ENCODE measurements at regions not wholly inside any gene's neighbourhood (a gene's known extent, or its start where the extent isn't known, plus 50 kb on each side); places are given as distances from the start of the nearest gene placed in this dataset.

DNA sequence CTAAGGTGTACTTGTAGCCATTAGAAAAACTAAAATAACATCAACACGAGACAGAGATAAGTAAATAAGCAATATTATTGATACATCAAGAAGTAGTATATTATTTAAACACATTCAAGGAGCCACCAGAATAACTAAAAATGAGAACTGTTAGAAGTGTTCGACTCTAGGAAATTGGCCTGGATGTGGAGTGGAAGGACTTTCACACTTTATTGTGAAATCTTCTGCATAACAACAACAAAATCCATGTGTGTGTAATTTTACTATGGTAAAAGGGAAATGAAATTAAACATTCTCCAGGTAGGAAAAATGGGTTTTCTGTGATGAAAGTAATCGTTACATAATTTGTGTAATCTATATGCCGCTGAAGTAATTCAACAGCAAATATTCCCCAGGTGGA, 96.3 kb upstream of the RNF152 start:
- H3K27ac ChIP-seq (ENCODE audit: low read depth, low read length), result no peak overlapping the region
- H3K36me3 ChIP-seq (ENCODE audit: control insufficient read depth, insufficient read depth, low read length), result no peaks in the 10 kb centered on the region
- peaks cover 6% of the 10 kb centered on the region; the same call in 1 of the 2 replicates for H3K4me1 ChIP-seq (ENCODE audit: control insufficient read depth, insufficient read depth, low read length)
- no peak overlapping the region for H3K4me3 ChIP-seq (ENCODE audit: low read depth, low read length)
- no peaks in the 10 kb centered on the region for H3K9me3 ChIP-seq (ENCODE audit: control insufficient read depth, insufficient read depth, low read length)
- no peak overlapping the region for H3K9ac ChIP-seq (ENCODE audit: low read depth, low read length)
- no peaks in the 10 kb centered on the region for H3K27me3 ChIP-seq (ENCODE audit: control insufficient read depth, insufficient read depth, low read length)

DNA sequence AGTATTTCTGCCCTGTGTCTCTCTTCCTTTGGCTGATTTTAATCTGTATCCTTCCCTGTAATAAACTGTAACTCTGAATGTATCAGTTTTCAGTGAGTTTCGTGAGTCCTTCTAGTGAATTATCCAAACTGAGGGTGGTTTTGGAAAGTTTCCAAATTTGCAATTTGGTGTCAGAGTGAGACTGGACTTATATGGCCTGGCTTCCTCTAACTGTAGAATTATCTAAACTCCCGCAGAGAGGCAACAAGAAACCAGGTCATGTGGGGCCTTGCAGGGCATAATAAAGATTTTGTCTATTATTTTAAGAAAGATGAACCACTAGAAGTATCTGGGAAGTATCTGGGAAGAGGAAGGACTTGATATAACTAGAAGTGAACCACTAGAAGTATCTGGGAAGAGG, 95.3 kb upstream of the RNF152 start:
- no peak overlapping the region for H3K4me3 ChIP-seq (ENCODE audit: low read depth, low read length)
- H3K36me3 ChIP-seq (ENCODE audit: control insufficient read depth, insufficient read depth, low read length), result no peaks in the 10 kb centered on the region
- no peak overlapping the region for H3K9ac ChIP-seq (ENCODE audit: low read depth, low read length)
- no peak overlapping the region for H3K27ac ChIP-seq (ENCODE audit: low read depth, low read length)
- H3K27me3 ChIP-seq (ENCODE audit: control insufficient read depth, insufficient read depth, low read length), result no peaks in the 10 kb centered on the region
- no peaks in the 10 kb centered on the region for H3K9me3 ChIP-seq (ENCODE audit: control insufficient read depth, insufficient read depth, low read length)
- H3K4me1 ChIP-seq (ENCODE audit: control insufficient read depth, insufficient read depth, low read length), result peaks cover 6% of the 10 kb centered on the region; the same call in 1 of the 2 replicates

DNA sequence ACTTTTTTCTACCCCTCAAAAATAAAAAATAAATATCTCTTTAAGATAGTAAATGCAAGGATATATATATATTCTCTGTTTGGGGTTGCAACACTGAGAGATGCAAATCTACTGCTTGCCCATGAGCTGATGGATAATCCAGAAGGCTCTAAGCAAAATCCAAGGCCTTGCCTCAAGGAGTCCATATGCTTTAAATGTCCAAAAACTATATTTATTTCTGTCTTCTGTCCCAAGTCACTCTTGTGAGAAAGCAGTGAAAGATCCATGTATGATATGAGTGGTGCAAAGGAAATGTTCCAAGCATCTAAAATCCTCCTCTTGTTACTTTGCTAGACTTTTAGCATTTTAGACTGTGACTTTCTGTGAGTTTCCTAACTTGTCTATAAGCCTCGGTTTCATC, 92.9 kb upstream of the RNF152 start:
- no peaks in the 10 kb centered on the region for H3K27me3 ChIP-seq (ENCODE audit: control insufficient read depth, insufficient read depth, low read length)
- no peak overlapping the region for H3K4me3 ChIP-seq (ENCODE audit: low read depth, low read length)
- no peaks in the 10 kb centered on the region for H3K9me3 ChIP-seq (ENCODE audit: control insufficient read depth, insufficient read depth, low read length)
- H3K27ac ChIP-seq (ENCODE audit: low read depth, low read length), result no peak overlapping the region
- peaks cover 4% of the 10 kb centered on the region; the same call in 1 of the 2 replicates for H3K4me1 ChIP-seq (ENCODE audit: control insufficient read depth, insufficient read depth, low read length)
- no peak overlapping the region for H3K9ac ChIP-seq (ENCODE audit: low read depth, low read length)
- H3K36me3 ChIP-seq (ENCODE audit: control insufficient read depth, insufficient read depth, low read length), result no peaks in the 10 kb centered on the region

DNA sequence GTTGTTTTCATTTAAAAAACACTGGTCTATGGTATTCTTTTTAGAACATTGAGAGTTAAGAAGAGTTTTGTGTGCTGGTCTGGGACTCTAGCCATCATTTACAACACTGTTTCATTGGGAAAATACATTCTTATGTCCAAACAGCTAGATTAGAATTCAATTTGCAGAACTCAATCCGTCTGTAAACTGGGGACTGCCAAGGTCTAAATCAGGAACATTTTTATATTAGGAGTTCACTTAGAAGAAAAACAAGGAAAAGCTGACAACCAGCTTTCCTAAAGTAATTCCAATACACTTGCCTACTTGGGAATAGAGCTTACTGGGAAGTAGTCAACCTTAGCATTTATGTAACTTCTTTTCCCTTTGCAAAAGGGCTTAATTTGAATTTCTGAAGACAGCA, 91.5 kb upstream of the RNF152 start:
- Histone ChIP-seq H3K4me1 (ENCODE audit: control insufficient read depth, insufficient read depth, low read length) (peaks cover 10% of the 10 kb centered on the region), H3K36me3 (ENCODE audit: control insufficient read depth, insufficient read depth, low read length) (no peaks in the 10 kb centered on the region), H3K27me3 (ENCODE audit: control insufficient read depth, insufficient read depth, low read length) (no peaks in the 10 kb centered on the region), H3K27ac (ENCODE audit: low read depth, low read length) (no peak overlapping the region), H3K4me3 (ENCODE audit: low read depth, low read length) (no peak overlapping the region), H3K9me3 (ENCODE audit: control insufficient read depth, insufficient read depth, low read length) (no peaks in the 10 kb centered on the region), H3K9ac (ENCODE audit: low read depth, low read length) (no peak overlapping the region)

DNA sequence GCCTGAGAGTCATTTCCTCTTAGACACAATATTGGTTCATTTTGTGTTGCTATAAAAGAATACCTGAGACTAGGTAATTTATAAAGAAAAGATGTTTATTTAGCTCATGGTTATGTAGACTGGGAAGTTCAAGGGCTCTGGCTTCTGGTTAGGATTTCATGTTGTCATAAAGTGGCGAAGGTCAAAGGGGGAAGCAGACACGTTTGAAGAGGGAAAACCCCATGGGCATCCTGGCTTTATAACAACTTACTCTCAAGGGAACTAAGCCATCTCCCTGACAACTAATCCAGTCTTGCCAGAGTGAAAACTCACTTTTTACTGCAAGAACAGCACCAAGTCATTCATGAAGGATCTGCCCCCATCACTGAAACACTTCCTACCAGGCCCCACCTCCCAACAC, 89.7 kb upstream of the RNF152 start:
- H3K4me3 ChIP-seq (ENCODE audit: low read depth, low read length), result no peak overlapping the region
- peaks cover 10% of the 10 kb centered on the region for H3K4me1 ChIP-seq (ENCODE audit: control insufficient read depth, insufficient read depth, low read length)
- no peak overlapping the region for H3K27ac ChIP-seq (ENCODE audit: low read depth, low read length)
- no peak overlapping the region for H3K9ac ChIP-seq (ENCODE audit: low read depth, low read length)
- no peaks in the 10 kb centered on the region for H3K36me3 ChIP-seq (ENCODE audit: control insufficient read depth, insufficient read depth, low read length)
- H3K9me3 ChIP-seq (ENCODE audit: control insufficient read depth, insufficient read depth, low read length), result no peaks in the 10 kb centered on the region
- no peaks in the 10 kb centered on the region for H3K27me3 ChIP-seq (ENCODE audit: control insufficient read depth, insufficient read depth, low read length)

DNA sequence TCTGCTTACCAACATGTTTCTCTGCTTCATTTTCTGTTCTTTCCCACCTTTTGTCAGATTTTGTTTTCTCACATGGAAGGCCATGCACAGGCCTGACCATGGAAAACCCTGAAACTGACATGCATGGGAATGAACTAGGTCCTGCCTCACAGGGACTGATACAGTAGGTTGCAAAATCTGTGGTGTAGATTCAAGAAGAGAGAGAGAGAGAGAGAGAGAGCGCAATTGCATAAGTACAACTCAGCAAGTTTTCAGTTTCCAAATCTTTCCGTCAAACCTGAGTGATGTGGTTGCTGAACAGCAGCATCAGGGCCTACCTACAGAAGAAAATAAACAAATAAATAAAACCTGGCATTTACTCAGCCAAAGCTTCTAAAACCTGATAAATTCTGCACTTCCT, 87.5 kb upstream of the RNF152 start:
- H3K27me3 ChIP-seq (ENCODE audit: control insufficient read depth, insufficient read depth, low read length), result no peaks in the 10 kb centered on the region
- no peaks in the 10 kb centered on the region for H3K9me3 ChIP-seq (ENCODE audit: control insufficient read depth, insufficient read depth, low read length)
- H3K9ac ChIP-seq (ENCODE audit: low read depth, low read length), result no peak overlapping the region
- no peak overlapping the region for H3K27ac ChIP-seq (ENCODE audit: low read depth, low read length)
- H3K4me3 ChIP-seq (ENCODE audit: low read depth, low read length), result no peak overlapping the region
- no peaks in the 10 kb centered on the region for H3K36me3 ChIP-seq (ENCODE audit: control insufficient read depth, insufficient read depth, low read length)
- peaks cover 10% of the 10 kb centered on the region for H3K4me1 ChIP-seq (ENCODE audit: control insufficient read depth, insufficient read depth, low read length)

DNA sequence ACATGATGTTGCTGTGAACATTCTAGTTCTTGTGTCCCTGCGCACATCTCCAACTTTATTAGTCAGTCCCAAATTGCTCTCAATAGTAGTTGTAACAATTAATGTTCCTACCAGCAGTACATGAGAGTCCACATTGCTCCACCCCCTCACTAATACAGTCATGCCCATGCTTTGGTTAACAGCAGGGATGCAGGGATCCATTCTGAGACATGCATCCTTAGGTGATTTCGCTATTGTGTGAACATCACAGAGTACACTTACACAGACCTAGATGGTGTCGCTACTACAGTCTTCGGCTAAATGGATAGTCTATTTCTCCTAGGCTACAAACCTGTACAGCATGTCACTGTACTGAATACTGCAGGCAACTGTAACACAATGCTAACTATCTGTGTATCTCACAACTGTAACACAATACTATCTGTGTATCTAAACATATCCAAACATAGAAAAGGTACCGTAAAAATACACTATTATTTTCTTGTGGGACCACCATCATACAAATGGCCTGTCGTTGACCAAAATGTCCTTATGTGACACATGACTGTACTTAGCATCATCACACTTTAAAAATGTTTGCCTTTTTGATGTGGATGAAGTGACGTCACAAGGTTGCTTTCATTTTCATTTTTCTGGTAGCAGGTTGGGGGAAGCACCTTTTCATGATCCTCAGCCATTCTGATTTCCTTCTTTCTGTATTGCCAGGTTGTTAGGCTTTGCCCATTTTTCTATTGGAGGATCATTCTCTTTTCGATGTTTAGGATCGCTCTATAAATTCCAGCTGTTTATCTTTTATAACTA, 82.9 kb upstream of the RNF152 start:
- Histone ChIP-seq H3K9me3 (ENCODE audit: control insufficient read depth, insufficient read depth, low read length) (no peaks in the 10 kb centered on the region), H3K36me3 (ENCODE audit: control insufficient read depth, insufficient read depth, low read length) (no peaks in the 10 kb centered on the region), H3K27me3 (ENCODE audit: control insufficient read depth, insufficient read depth, low read length) (no peaks in the 10 kb centered on the region), H3K27ac (ENCODE audit: low read depth, low read length) (no peak overlapping the region), H3K9ac (ENCODE audit: low read depth, low read length) (no peak overlapping the region), H3K4me1 (ENCODE audit: control insufficient read depth, insufficient read depth, low read length) (peaks cover 12% of the 10 kb centered on the region; the same call in 1 of the 2 replicates), H3K4me3 (ENCODE audit: low read depth, low read length) (no peak overlapping the region)

DNA sequence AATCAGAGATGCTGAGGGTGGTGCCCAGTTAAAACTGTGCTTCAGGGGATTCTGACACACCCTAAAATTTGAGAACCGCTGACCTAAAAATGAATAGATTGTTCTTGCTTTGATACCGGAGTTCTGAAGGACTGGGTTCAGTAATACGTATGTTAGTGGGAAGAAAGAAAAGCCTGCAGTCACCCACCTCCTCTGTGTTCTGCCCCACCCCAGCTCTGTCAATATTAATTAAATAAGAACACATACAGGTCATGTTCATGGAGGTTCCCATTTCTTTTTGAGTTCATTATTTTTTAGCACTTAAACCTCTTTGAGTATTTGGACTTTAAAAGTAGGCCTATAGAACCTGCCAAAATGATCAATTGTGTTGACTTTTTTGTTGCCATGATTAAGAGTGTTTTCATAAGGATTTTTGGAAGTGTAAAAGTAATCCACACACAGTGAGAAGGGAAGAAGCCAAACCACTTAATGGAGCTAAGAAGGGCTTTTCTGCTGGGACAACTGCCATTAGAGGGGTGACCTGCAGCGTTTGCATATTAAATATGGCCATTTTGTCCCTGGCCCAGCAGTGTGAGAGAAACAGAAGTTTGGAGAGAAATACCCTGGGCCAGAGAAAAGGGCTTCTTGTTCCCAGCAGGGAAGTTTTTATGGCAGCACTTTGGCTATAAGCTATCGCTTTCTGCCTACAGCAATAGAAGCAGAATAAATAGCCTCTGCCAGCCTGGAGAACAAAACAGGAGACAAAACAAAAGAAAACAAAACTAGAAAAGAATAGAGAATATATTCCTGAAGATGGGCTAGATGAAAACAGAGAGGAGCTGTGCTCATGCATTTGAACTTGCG, 80.7 kb upstream of the RNF152 start:
- H3K27me3 ChIP-seq (ENCODE audit: control insufficient read depth, insufficient read depth, low read length), result no peaks in the 10 kb centered on the region
- H3K36me3 ChIP-seq (ENCODE audit: control insufficient read depth, insufficient read depth, low read length), result no peaks in the 10 kb centered on the region
- H3K27ac ChIP-seq (ENCODE audit: low read depth, low read length), result no peak overlapping the region
- H3K9ac ChIP-seq (ENCODE audit: low read depth, low read length), result no peak overlapping the region
- H3K9me3 ChIP-seq (ENCODE audit: control insufficient read depth, insufficient read depth, low read length), result no peaks in the 10 kb centered on the region
- peaks cover 6% of the 10 kb centered on the region; the same call in 1 of the 2 replicates for H3K4me1 ChIP-seq (ENCODE audit: control insufficient read depth, insufficient read depth, low read length)
- H3K4me3 ChIP-seq (ENCODE audit: low read depth, low read length), result no peak overlapping the region

DNA sequence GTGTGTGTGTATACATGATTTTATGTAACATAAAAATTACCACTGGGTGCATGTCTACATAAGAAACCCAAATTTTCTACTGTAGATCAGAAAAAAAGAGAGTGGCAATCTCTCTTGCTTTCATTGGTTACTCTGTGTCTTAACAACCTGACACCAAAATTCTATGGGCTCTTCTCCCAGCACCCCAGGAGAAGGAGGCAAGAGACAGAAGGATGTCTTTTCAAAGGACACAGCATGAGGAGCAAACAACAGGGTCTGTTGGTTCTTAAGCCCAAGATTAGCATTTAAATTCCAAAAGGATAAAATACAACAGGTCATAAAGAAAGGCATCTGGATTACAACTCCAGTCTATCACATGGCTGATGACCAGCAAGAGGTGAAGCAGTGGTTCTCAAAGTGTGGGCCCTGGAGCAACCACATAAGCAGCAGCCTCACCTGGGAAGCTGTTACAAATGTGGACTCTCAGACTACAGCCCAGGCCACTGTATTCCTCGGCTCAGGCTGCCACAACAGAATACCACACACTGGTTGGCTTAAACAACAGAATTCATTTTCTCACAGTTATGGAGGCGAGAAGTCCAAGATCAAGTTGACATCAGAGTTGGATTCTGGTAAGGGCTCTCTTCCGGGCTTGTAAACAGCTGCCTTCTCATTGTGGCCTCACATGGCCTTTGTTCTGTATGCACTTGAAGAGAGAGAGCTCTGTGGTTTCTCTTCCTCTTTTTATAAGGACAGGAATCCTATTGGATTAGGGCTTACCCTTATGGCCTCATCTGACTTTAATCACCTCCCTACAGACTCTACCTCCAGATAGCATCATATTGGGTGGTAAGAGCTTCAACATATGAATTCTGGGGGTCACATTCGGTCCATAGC, 79.8 kb upstream of the RNF152 start:
- Histone ChIP-seq H3K9ac (ENCODE audit: low read depth, low read length) (no peak overlapping the region), H3K36me3 (ENCODE audit: control insufficient read depth, insufficient read depth, low read length) (no peaks in the 10 kb centered on the region), H3K4me1 (ENCODE audit: control insufficient read depth, insufficient read depth, low read length) (peaks cover 6% of the 10 kb centered on the region; the same call in 1 of the 2 replicates), H3K9me3 (ENCODE audit: control insufficient read depth, insufficient read depth, low read length) (no peaks in the 10 kb centered on the region), H3K4me3 (ENCODE audit: low read depth, low read length) (no peak overlapping the region), H3K27me3 (ENCODE audit: control insufficient read depth, insufficient read depth, low read length) (no peaks in the 10 kb centered on the region), H3K27ac (ENCODE audit: low read depth, low read length) (peak overlapping the region; percentile 59)

DNA sequence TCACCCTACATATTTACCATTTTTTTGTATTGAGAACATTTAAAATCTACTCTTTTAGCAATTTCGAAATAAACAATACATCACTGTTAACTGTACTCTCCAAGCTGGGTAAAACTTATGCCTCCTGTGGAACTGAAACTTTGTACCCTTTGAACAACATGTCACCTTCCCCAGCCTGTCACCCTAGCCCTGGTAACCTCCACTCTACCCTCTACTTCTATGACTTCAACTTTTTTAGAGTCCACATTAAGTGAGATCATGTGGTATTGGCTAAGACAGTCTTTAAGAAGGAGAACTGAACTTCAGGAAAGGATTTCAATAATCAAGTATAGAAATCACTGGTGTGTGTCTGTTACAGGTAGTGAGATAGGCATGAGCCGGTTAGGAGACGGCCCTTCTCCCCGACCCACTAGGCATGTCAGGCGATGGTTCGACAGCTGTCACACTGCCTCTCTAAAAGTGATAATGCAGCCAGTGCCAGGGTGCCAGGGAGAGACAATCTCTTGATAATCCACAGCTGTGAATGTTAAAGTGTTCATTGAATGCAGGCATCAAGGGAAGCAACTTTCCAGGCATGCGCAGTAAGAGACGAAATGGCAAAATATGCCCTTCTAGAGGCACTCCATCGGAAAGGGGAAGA, 74.6 kb upstream of the RNF152 start:
- Histone ChIP-seq H3K9me3 (ENCODE audit: control insufficient read depth, insufficient read depth, low read length) (no peaks in the 10 kb centered on the region), H3K36me3 (ENCODE audit: control insufficient read depth, insufficient read depth, low read length) (no peaks in the 10 kb centered on the region), H3K4me1 (ENCODE audit: control insufficient read depth, insufficient read depth, low read length) (peaks cover 6% of the 10 kb centered on the region; the same call in 1 of the 2 replicates), H3K27me3 (ENCODE audit: control insufficient read depth, insufficient read depth, low read length) (no peaks in the 10 kb centered on the region), H3K9ac (ENCODE audit: low read depth, low read length) (no peak overlapping the region), H3K4me3 (ENCODE audit: low read depth, low read length) (no peak overlapping the region), H3K27ac (ENCODE audit: low read depth, low read length) (no peak overlapping the region)

Data from HUES48 (cell line).